Endothelial cell of umbilical vein (primary cell): ENCODE measurements at regions not wholly inside any gene's neighbourhood (a gene's known extent, or its start where the extent isn't known, plus 50 kb on each side); places are given as distances from the start of the nearest gene placed in this dataset.

Experiments used
- BruUV-seq: library from RNA; stranded (reverse); fragments of 400-500 nt; replicated peaks from 2 replicates; lab custom pipeline; 2021; lab: Mats Ljungman, UMichigan
- CTCF ChIA-PET: fragments of 300-600, 350-600 bp; sonication (Branson Sonifier 250); formaldehyde crosslinking; loops from one replicate; lab custom pipeline; 2021; ENCODE audit warnings: antibody characterized with exemption, inconsistent platforms; lab: Charles Lee
- POLR2A ChIA-PET: fragments of 300-600, 350-600 bp; sonication (Branson Sonifier 250); formaldehyde crosslinking; loops from one replicate; lab custom pipeline; 2021; ENCODE audit warnings: antibody characterized with exemption, inconsistent platforms; lab: Charles Lee
- DNase-seq: peaks from one replicate; pipeline ENCODE4 v3.0.0-alpha.2; 2011; ENCODE audit warnings: low read depth, low spot score
- FAIRE-seq: peaks from 2 replicates; lab custom pipeline; 2011; peaks lifted over from hg19 to GRCh38; lab: Jason Lieb, UNC
- H2AFZ ChIP-seq: 2 replicates; pipeline ENCODE4 v1.6.0; 2012; ENCODE audit warnings: low read depth, low read length, control low read depth, inconsistent platforms
- H3K27ac ChIP-seq: 2 replicates; pipeline ENCODE4 v1.5.1; 2011; ENCODE audit warnings: low read depth, mild to moderate bottlenecking, control low read depth, low read length, moderate library complexity; ENCODE audit not compliant: insufficient read depth
- H3K27me3 ChIP-seq, 2 experiments: 2 replicates each; pipeline versions ENCODE4 v1.6.0 to v1.6.1; 2011; ENCODE audit warnings: low read length in 2 of 2, mixed read lengths in 1 of 2; ENCODE audit not compliant: control insufficient read depth in 2 of 2, insufficient read depth in 2 of 2
- H3K36me3 ChIP-seq, 2 experiments: 2 replicates in 1 of 2; 3 replicates in 1 of 2; pipeline ENCODE4 v1.5.1; 2011; ENCODE audit warnings: low read length in 2 of 2, mild to moderate bottlenecking in 1 of 2, moderate library complexity in 1 of 2; ENCODE audit not compliant: control insufficient read depth in 2 of 2, insufficient read depth in 2 of 2; ENCODE audit errors: extremely low read depth in 1 of 2
- H3K4me1 ChIP-seq: 3 replicates; pipeline ENCODE4 v1.5.1; 2011; ENCODE audit warnings: mild to moderate bottlenecking, low read length; ENCODE audit not compliant: control insufficient read depth, insufficient read depth; ENCODE audit errors: extremely low read depth
- H3K4me2 ChIP-seq: 2 replicates; pipeline ENCODE4 v1.6.1; 2011; ENCODE audit warnings: low read length, control low read depth, mixed read lengths; ENCODE audit not compliant: insufficient read depth
- H3K4me3 ChIP-seq, 3 experiments: fragments of 200-600 bp in 1 of 3; sonication (generic), shearing (Covaris generic) in 1 of 3; replicated peaks in 1 of 3; 2 replicates each; pipeline ENCODE4 v1.5.1; 2011 to 2016; ENCODE audit warnings: control low read depth in 3 of 3, low read length in 3 of 3, mild to moderate bottlenecking in 2 of 3, inconsistent platforms in 1 of 3, low read depth in 1 of 3, moderate library complexity in 1 of 3; ENCODE audit not compliant: insufficient read depth in 1 of 3
- H3K79me2 ChIP-seq: 2 replicates; pipeline ENCODE4 v1.6.0; 2012; ENCODE audit warnings: low read length, inconsistent platforms; ENCODE audit not compliant: control insufficient read depth, insufficient read depth
- H3K9ac ChIP-seq: replicated peaks from 2 replicates; pipeline ENCODE3; 2011; ENCODE audit warnings: low read length, control low read depth; ENCODE audit not compliant: insufficient read depth; ENCODE audit errors: extremely low read depth
- H3K9me1 ChIP-seq: replicated peaks from 3 replicates; pipeline ENCODE4 v1.6.0; 2011; ENCODE audit warnings: mild to moderate bottlenecking, low read length; ENCODE audit not compliant: control insufficient read depth, insufficient read depth; ENCODE audit errors: extremely low read depth
- H3K9me3 ChIP-seq: replicated peaks from 2 replicates; pipeline ENCODE4 v1.5.1; 2012; ENCODE audit warnings: low read length, inconsistent platforms; ENCODE audit not compliant: control insufficient read depth, insufficient read depth
- H4K20me1 ChIP-seq: replicated peaks from 2 replicates; pipeline ENCODE3; 2011; ENCODE audit warnings: mild to moderate bottlenecking, low read length; ENCODE audit not compliant: control insufficient read depth, insufficient read depth; ENCODE audit errors: extremely low read depth
- CTCF ChIP-seq, 2 donors: IDR thresholded peaks; 1 replicate in 1 of 2; 2 replicates in 1 of 2; pipeline ENCODE4 v1.5.1; 2011; ENCODE audit warnings: low read length in 2 of 2, mild to moderate bottlenecking in 2 of 2, moderate library complexity in 2 of 2, control low read depth in 1 of 2, inconsistent platforms in 1 of 2, low read depth in 1 of 2; ENCODE audit not compliant: insufficient read depth in 1 of 2; ENCODE audit errors: extremely low read depth in 1 of 2
- EZH2 ChIP-seq: IDR thresholded peaks from 2 replicates; pipeline ENCODE4 v1.6.1; 2012; ENCODE audit warnings: borderline replicate concordance, low read depth, mild to moderate bottlenecking, moderate library complexity, low read length, inconsistent platforms; ENCODE audit not compliant: severe bottlenecking
- FOS ChIP-seq: IDR thresholded peaks from 2 replicates; pipeline ENCODE4 v1.6.1; 2011; ENCODE audit warnings: mild to moderate bottlenecking, low read length, moderate library complexity, borderline replicate concordance; ENCODE audit not compliant: insufficient read depth
- GATA2 ChIP-seq: IDR thresholded peaks from 2 replicates; pipeline ENCODE4 v1.7.0; 2011; ENCODE audit warnings: low read depth, mild to moderate bottlenecking, moderate library complexity, mixed read lengths, low read length; ENCODE audit not compliant: insufficient read length, insufficient read depth
- JUN ChIP-seq: IDR thresholded peaks from 2 replicates; pipeline ENCODE4 v1.6.1; 2011; ENCODE audit warnings: borderline replicate concordance, low read depth; ENCODE audit not compliant: insufficient read length, insufficient read depth
- MYC ChIP-seq: IDR thresholded peaks from one replicate; pipeline ENCODE4 v1.6.1; 2011; ENCODE audit warnings: mild to moderate bottlenecking, low read depth, low read length
- POLR2A ChIP-seq: IDR thresholded peaks from 2 replicates; pipeline ENCODE4 v1.6.1; 2012; ENCODE audit warnings: low read depth, mild to moderate bottlenecking, control low read depth, low read length
- POLR2AphosphoS5 ChIP-seq: IDR thresholded peaks from 2 replicates; pipeline ENCODE4 v1.6.1; 2012; ENCODE audit warnings: low read depth, mild to moderate bottlenecking, control low read depth, low read length, moderate library complexity; ENCODE audit not compliant: insufficient read depth
- dilution Hi-C: fragments of 300-500 bp; cut with MboI; formaldehyde crosslinking; loops from one replicate; pipeline ENCODE4 v1.15.0; 2019; ENCODE audit warnings: low sequenced_read_pairs; ENCODE audit not compliant: extremely low pct_ligation_motif_present
- intact Hi-C: fragments of 100-400 bp; cut with micrococcal nuclease; formaldehyde crosslinking; loops from one replicate; pipeline ENCODE4 v1.10.0; 2022
- TF ChIP-seq, protein P1 (sequence below): IDR thresholded peaks from 2 replicates; pipeline ENCODE4 v1.6.1; 2011; ENCODE audit not compliant: insufficient read depth, insufficient read length

GRCh38 chr1:96887501-96887900 lies 165.9 kb downstream of the PTBP2 start:
- BruUV-seq, result no TSS peak
- H3K4me1 ChIP-seq, result no peaks in the 10 kb centered on the region
- no peak for DNase-seq
- no peaks in the 10 kb centered on the region for H3K9me1 ChIP-seq
- no peaks in the 10 kb centered on the region for H3K79me2 ChIP-seq
- CTCF ChIA-PET, result no interaction called here
- dilution Hi-C loops, result no loop called here
- intact Hi-C loops, result no loop called here
- no peaks in the 10 kb centered on the region for H3K36me3 ChIP-seq
- no peak overlapping the region for H3K4me3 ChIP-seq
- POLR2A ChIA-PET, result no interaction called here
- TF ChIP-seq POLR2A (no peak), JUN (no peak), MYC (no peak), GATA2 (no peak), POLR2AphosphoS5 (no peak), FOS (no peak), CTCF (IDR thresholded peaks at IDR 0.05; ENCODE audit: extremely low read depth in 1 of 2, insufficient read depth in 1 of 2, low read depth in 1 of 2, low read length in 2 of 2) (no peak), EZH2 (no peak)
- TF ChIP-seq, protein P1, sequence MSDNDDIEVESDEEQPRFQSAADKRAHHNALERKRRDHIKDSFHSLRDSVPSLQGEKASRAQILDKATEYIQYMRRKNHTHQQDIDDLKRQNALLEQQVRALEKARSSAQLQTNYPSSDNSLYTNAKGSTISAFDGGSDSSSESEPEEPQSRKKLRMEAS, result no peak
- no peak overlapping the region for H3K27ac ChIP-seq
- H3K27me3 ChIP-seq, result peaks cover 0 to 2% of the 10 kb centered on the region in 2 experiments
- no peaks in the 10 kb centered on the region for H3K9me3 ChIP-seq
- H4K20me1 ChIP-seq, result no peaks in the 10 kb centered on the region
- FAIRE-seq, result no peak
- no peak overlapping the region for H2AFZ ChIP-seq
- no peak overlapping the region for H3K9ac ChIP-seq
- H3K4me2 ChIP-seq, result no peak overlapping the region
